Esophagus muscularis mucosa (tissue), 3 donors: ENCODE measurements at regions not wholly inside any gene's neighbourhood (a gene's known extent, or its start where the extent isn't known, plus 50 kb on each side); places are given as distances from the start of the nearest gene placed in this dataset.

Experiments used
- CTCF ChIP-seq, 3 experiments: fragments of 200-600 bp in 2 of 3; fragments of 450-650 bp in 1 of 3; sonication (generic) in 2 of 3; IDR thresholded peaks; one replicate each; pipeline ENCODE4 v1.5.1; 2017 to 2019; ENCODE audit warnings: antibody characterized with exemption in 3 of 3, mild to moderate bottlenecking in 2 of 3, moderate library complexity in 1 of 3
- POLR2A ChIP-seq: fragments of 450-650 bp; IDR thresholded peaks from one replicate; pipeline ENCODE4 v1.6.1; 2017; ENCODE audit warnings: antibody characterized with exemption, moderate library complexity, mild to moderate bottlenecking, low read depth

- no peak for TF ChIP-seq POLR2A
- no peak for TF ChIP-seq CTCF (IDR thresholded peaks at IDR 0.05)
Measured at GRCh38 chr7:106177738-106178592, 65.9 kb upstream of the SYPL1 start.
